A549 (cell line): ENCODE measurements at regions not wholly inside any gene's neighbourhood (a gene's known extent, or its start where the extent isn't known, plus 50 kb on each side); places are given as distances from the start of the nearest gene placed in this dataset.

Experiments used
- ATAC-seq, 2 experiments: fragments of 200-7000 bp in 1 of 2; fragments of >200 bp in 1 of 2; cut with Nextera tagmentation in 1 of 2; cut with Tn5 transposase in 1 of 2; 3 replicates each; pipeline versions ENCODE4 v1.8.0 to v1.9.1; 2018 to 2020; ENCODE audit warnings: mild to moderate bottlenecking in 1 of 2, moderate library complexity in 1 of 2
- CTCF ChIA-PET: fragments of 300-600 bp; sonication (Branson Sonifier 250); formaldehyde crosslinking; extraction: SDS; loops from one replicate; lab custom pipeline; 2021; ENCODE audit warnings: antibody characterized with exemption, inconsistent platforms; lab: Yijun Ruan, JAX
- POLR2A ChIA-PET: fragments of 350-600 bp; formaldehyde crosslinking; extraction: SDS; loops from one replicate; lab custom pipeline; 2021; ENCODE audit warnings: antibody characterized with exemption, inconsistent platforms; lab: Yijun Ruan, JAX
- DNase-seq, 2 experiments: peaks; one replicate each; pipeline versions ENCODE4 v3.0.0 to v3.0.0-alpha.2; 2011 to 2016; ENCODE audit warnings: low read depth in 1 of 2, low spot score in 1 of 2
- FAIRE-seq: peaks from 2 replicates; lab custom pipeline; 2011; peaks lifted over from hg19 to GRCh38; lab: Jason Lieb, UNC
- H3K27ac ChIP-seq, 2 experiments: fragments of >200 bp; sonication (Bioruptor Twin); formaldehyde crosslinking; 3 replicates each; pipeline ENCODE4 v1.5.1; 2016 to 2017
- H3K4me1 ChIP-seq: fragments of >200 bp; sonication (Bioruptor Twin); formaldehyde crosslinking; 3 replicates; pipeline ENCODE4 v1.6.1; 2016
- H3K4me2 ChIP-seq: fragments of >200 bp; sonication (Bioruptor Twin); formaldehyde crosslinking; 3 replicates; pipeline ENCODE4 v1.6.1; 2016
- H3K4me3 ChIP-seq: fragments of >200 bp; sonication (Bioruptor Twin); formaldehyde crosslinking; 3 replicates; pipeline ENCODE4 v1.5.1; 2016
- H3K9me3 ChIP-seq: fragments of >200 bp; sonication (Bioruptor Twin); formaldehyde crosslinking; 3 replicates; pipeline ENCODE4 v1.6.1; 2016
- CBX2 ChIP-seq: fragments of 200-600 bp; sonication (generic); IDR thresholded peaks from 2 replicates; pipeline ENCODE4 v1.6.1; 2016; ENCODE audit warnings: low read depth, mild to moderate bottlenecking, borderline replicate concordance
- CHD2 ChIP-seq: fragments of 150-350 bp; IDR thresholded peaks from 2 replicates; pipeline ENCODE4 v1.6.1; 2014; ENCODE audit warnings: low read length; ENCODE audit not compliant: partially characterized antibody
- EHF ChIP-seq: fragments of 250-450 bp; sonication (Bioruptor Pico); IDR thresholded peaks from 2 replicates; pipeline ENCODE4 v1.5.0; 2020; ENCODE audit warnings: mild to moderate bottlenecking
- EP300 ChIP-seq, 2 experiments: fragments of >200 bp; sonication (Bioruptor Twin); formaldehyde crosslinking; IDR thresholded peaks; 2 replicates in 1 of 2; 3 replicates in 1 of 2; pipeline ENCODE4 v1.6.1; 2016 to 2017
- FOXS1 ChIP-seq: fragments of 250-450 bp; sonication (Bioruptor Pico); IDR thresholded peaks from 2 replicates; pipeline ENCODE4 v1.5.0; 2020; ENCODE audit warnings: mild to moderate bottlenecking, moderate library complexity
- GATA3 ChIP-seq: IDR thresholded peaks from 2 replicates; pipeline ENCODE4 v1.6.1; 2012; ENCODE audit warnings: borderline replicate concordance
- HES2 ChIP-seq: fragments of >200 bp; sonication (Bioruptor Twin); formaldehyde crosslinking; IDR thresholded peaks from 2 replicates; pipeline ENCODE4 v1.6.1; 2016
- HOXA7 ChIP-seq: fragments of 250-450 bp; sonication (Bioruptor Pico); IDR thresholded peaks from 2 replicates; pipeline ENCODE4 v1.5.0; 2020; ENCODE audit warnings: mild to moderate bottlenecking, moderate library complexity
- HOXB5 ChIP-seq: fragments of 250-450 bp; sonication (Bioruptor Pico); IDR thresholded peaks from 2 replicates; pipeline ENCODE4 v1.5.0; 2020; ENCODE audit warnings: mild to moderate bottlenecking, moderate library complexity
- KDM1A ChIP-seq: fragments of 200-600 bp; sonication (generic); IDR thresholded peaks from 2 replicates; pipeline ENCODE4 v1.6.1; 2016; ENCODE audit warnings: low read depth, mild to moderate bottlenecking
- KDM5A ChIP-seq: fragments of 200-600 bp; sonication (generic); IDR thresholded peaks from 2 replicates; pipeline ENCODE4 v1.6.1; 2016; ENCODE audit warnings: antibody characterized with exemption, mild to moderate bottlenecking
- MAFK ChIP-seq: fragments of 450-650 bp; IDR thresholded peaks from 2 replicates; pipeline ENCODE4 v1.6.1; 2014; ENCODE audit not compliant: partially characterized antibody
- MAX ChIP-seq: IDR thresholded peaks from 2 replicates; pipeline ENCODE4 v1.6.1; 2012
- MAZ ChIP-seq: fragments of 150-350 bp; IDR thresholded peaks from 2 replicates; pipeline ENCODE4 v1.6.1; 2014; ENCODE audit warnings: antibody characterized with exemption, low read depth, low read length, borderline replicate concordance
- NFE2L2 ChIP-seq: fragments of 150-350 bp; conservative IDR thresholded peaks from 2 replicates; pipeline ENCODE4 v1.6.1; 2014; ENCODE audit warnings: low read length
- PBX3 ChIP-seq: IDR thresholded peaks from 2 replicates; pipeline ENCODE4 v1.6.1; 2012
- PHF8 ChIP-seq: fragments of 200-600 bp; sonication (generic); IDR thresholded peaks from 2 replicates; pipeline ENCODE4 v1.6.1; 2016; ENCODE audit warnings: low read depth, mild to moderate bottlenecking, antibody characterized with exemption, moderate library complexity, borderline replicate concordance
- POLR2A ChIP-seq: IDR thresholded peaks from 2 replicates; pipeline ENCODE4 v1.6.1; 2012; ENCODE audit warnings: mild to moderate bottlenecking, low read length
- POLR2AphosphoS2 ChIP-seq: conservative IDR thresholded peaks from 2 replicates; pipeline ENCODE4 v1.6.1; 2012; ENCODE audit warnings: low read length, improper control_type of control experiment, inconsistent platforms
- RAD21 ChIP-seq, 2 experiments: fragments of >200 bp in 1 of 2; sonication (Bioruptor Twin) in 1 of 2; formaldehyde crosslinking in 1 of 2; IDR thresholded peaks in 1 of 2; conservative IDR thresholded peaks in 1 of 2; 2 replicates in 1 of 2; 3 replicates in 1 of 2; pipeline ENCODE4 v1.6.1; 2012 to 2018; ENCODE audit warnings: inconsistent platforms in 1 of 2
- RARB ChIP-seq: fragments of 250-450 bp; sonication (Bioruptor Pico); IDR thresholded peaks from 2 replicates; pipeline ENCODE4 v1.8.0; 2021; ENCODE audit warnings: mild to moderate bottlenecking, moderate library complexity
- RCOR1 ChIP-seq: fragments of 150-350 bp; IDR thresholded peaks from 2 replicates; pipeline ENCODE4 v1.6.1; 2014; ENCODE audit warnings: antibody characterized with exemption, low read length, low read depth
- RFX5 ChIP-seq: fragments of 450-650 bp; IDR thresholded peaks from 2 replicates; pipeline ENCODE4 v1.7.1; 2014; ENCODE audit warnings: antibody characterized with exemption, mild to moderate bottlenecking, moderate library complexity
- SMC3 ChIP-seq: fragments of >200 bp; sonication (Bioruptor Twin); formaldehyde crosslinking; IDR thresholded peaks from 3 replicates; pipeline ENCODE4 v1.6.1; 2018; ENCODE audit warnings: inconsistent platforms
- SREBF2 ChIP-seq: fragments of 450-650 bp; IDR thresholded peaks from 2 replicates; pipeline ENCODE4 v1.6.1; 2014; ENCODE audit warnings: mild to moderate bottlenecking, moderate library complexity
- ZNF302 ChIP-seq: fragments of 250-450 bp; sonication (Bioruptor Pico); IDR thresholded peaks from 2 replicates; pipeline ENCODE4 v1.9.0; 2021; ENCODE audit warnings: inconsistent platforms, mild to moderate bottlenecking, moderate library complexity
- ZSCAN20 ChIP-seq: fragments of 250-450 bp; sonication (Bioruptor Pico); IDR thresholded peaks from 2 replicates; pipeline ENCODE4 v1.8.0; 2022; ENCODE audit warnings: mild to moderate bottlenecking, moderate library complexity
- WGBS: methylation state at CpG from one replicate; pipeline ENCODE4 v1.1.6; 2017; ENCODE audit errors: missing lambda C conversion rate; 5-methylcytosine and 5-hydroxymethylcytosine counted together
- TF ChIP-seq, protein P1 (sequence below): IDR thresholded peaks from 2 replicates; pipeline ENCODE4 v1.6.1; 2012; ENCODE audit warnings: low read depth, borderline replicate concordance
- TF ChIP-seq, protein P2 (sequence below): fragments of >200 bp; sonication (Bioruptor Twin); formaldehyde crosslinking; IDR thresholded peaks from 3 replicates; pipeline ENCODE4 v1.6.1; 2016

DNA sequence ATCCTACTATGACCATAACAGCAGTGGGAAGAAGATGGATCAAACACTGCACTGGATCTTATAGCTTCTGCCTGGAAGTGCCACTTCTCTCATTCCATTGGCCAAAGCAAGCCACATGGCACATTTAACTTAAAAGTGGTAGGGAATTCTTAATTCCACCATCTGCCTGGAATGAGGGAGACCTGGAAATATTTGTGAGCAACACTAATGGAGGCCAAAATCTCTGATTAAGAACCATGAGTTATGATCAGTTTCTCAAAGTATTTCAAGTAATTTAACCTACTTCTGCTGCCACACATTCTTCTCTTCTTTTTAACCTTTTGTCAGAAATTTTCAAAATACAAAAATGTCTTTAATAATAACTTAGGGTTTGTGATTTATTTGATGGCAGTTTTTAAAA is 154.0 kb upstream of the C1orf87 start:
- Histone ChIP-seq H3K27ac (no peak overlapping the region), H3K4me1 (no peaks in the 10 kb centered on the region), H3K4me3 (no peak overlapping the region), H3K9me3 (no peaks in the 10 kb centered on the region), H3K4me2 (no peak overlapping the region)
- DNase-seq (no peak), ATAC-seq (no peak), FAIRE-seq (no peak)
- POLR2A ChIA-PET, result no interaction called here
- CTCF ChIA-PET, result no interaction called here
- no peak for TF ChIP-seq FOXS1 (CRISPR knock-in tag)
- no peak for TF ChIP-seq POLR2A
- TF ChIP-seq MAZ, result no peak
- no peak for TF ChIP-seq ZNF302
- no peak for TF ChIP-seq GATA3

DNA sequence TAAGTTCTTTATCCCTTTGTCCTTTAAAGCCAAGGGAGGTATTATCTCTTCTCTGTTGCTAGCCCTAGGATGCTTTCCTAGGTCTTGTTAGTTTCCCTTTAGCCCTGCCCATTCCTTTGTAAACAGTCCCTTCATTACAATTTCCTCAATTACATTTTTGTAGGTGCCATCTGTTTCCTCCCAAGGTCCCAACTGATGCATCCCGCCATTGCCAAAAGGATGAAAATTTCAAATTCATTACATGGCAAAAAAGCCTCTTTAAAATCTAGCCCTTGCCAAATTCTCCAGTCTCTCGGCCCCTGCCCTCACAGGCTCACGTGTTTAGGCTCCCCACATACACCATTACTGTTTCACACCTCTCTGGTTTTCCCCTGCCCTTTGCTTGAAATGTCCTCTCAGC is 151.9 kb upstream of the C1orf87 start:
- CTCF ChIA-PET, result no interaction called here
- 9% methylated on average over 3 of the region's 3 CpGs for WGBS
- TF ChIP-seq HES2 (no peak), KDM1A (no peak), RAD21 (conservative IDR thresholded peaks at IDR 0.05 in 1 of 2, IDR thresholded peaks at IDR 0.05 in 1 of 2) (no peak)
- TF ChIP-seq, protein P1, sequence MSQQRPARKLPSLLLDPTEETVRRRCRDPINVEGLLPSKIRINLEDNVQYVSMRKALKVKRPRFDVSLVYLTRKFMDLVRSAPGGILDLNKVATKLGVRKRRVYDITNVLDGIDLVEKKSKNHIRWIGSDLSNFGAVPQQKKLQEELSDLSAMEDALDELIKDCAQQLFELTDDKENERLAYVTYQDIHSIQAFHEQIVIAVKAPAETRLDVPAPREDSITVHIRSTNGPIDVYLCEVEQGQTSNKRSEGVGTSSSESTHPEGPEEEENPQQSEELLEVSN, result no peak
- TF ChIP-seq, protein P2, sequence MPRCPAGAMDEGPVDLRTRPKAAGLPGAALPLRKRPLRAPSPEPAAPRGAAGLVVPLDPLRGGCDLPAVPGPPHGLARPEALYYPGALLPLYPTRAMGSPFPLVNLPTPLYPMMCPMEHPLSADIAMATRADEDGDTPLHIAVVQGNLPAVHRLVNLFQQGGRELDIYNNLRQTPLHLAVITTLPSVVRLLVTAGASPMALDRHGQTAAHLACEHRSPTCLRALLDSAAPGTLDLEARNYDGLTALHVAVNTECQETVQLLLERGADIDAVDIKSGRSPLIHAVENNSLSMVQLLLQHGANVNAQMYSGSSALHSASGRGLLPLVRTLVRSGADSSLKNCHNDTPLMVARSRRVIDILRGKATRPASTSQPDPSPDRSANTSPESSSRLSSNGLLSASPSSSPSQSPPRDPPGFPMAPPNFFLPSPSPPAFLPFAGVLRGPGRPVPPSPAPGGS, result no peak
- TF ChIP-seq, all 56 proteins: peak for 0
- Histone ChIP-seq H3K4me3 (no peak overlapping the region), H3K4me2 (no peak overlapping the region), H3K27ac (no peak overlapping the region), H3K4me1 (no peaks in the 10 kb centered on the region), H3K9me3 (no peaks in the 10 kb centered on the region)
- FAIRE-seq (no peak), ATAC-seq (no peak), DNase-seq (no peak)
- POLR2A ChIA-PET, result no interaction called here

DNA sequence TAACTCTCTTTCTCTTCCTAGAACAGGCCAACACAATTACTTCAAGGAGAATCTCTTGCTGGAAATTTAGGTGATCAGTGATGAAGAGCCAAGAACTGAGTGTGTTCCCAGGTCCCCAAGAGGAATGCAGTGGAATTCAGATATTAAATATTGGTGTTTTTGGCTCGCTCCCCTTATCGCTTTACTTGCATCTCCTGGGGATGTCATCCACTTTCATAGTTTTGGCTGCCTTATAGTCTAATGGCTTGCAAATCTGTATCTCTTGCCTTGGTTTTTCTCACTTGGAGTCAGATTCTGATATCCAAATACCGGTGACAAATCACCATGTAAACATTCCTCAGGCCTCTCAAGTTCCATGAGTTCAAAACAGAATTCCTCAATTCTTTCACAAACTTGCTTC is 151.0 kb upstream of the C1orf87 start:
- Histone ChIP-seq H3K4me3 (no peak overlapping the region), H3K4me2 (no peak overlapping the region), H3K27ac (no peak overlapping the region), H3K9me3 (no peaks in the 10 kb centered on the region), H3K4me1 (no peaks in the 10 kb centered on the region)
- DNase-seq (no peak), ATAC-seq (no peak), FAIRE-seq (no peak)
- CTCF ChIA-PET, result no interaction called here
- POLR2A ChIA-PET, result no interaction called here
- 57% methylated on average over 3 of the region's 3 CpGs for WGBS
- TF ChIP-seq EP300 (IDR thresholded peaks at IDR 0.05) (no peak), HOXA7 (no peak), KDM5A (no peak), POLR2AphosphoS2 (no peak), NFE2L2 (no peak), MAFK (no peak), GATA3 (no peak), RARB (CRISPR knock-in tag) (no peak), PHF8 (no peak), MAZ (no peak), RFX5 (no peak), CHD2 (no peak), SMC3 (no peak), ZSCAN20 (CRISPR knock-in tag) (no peak)

GRCh38 chr1:60223158-60223557 is 149.6 kb upstream of the C1orf87 start:
- CTCF ChIA-PET, result no interaction called here
- no peak for DNase-seq
- Histone ChIP-seq H3K4me2 (no peak overlapping the region), H3K9me3 (no peaks in the 10 kb centered on the region), H3K4me1 (no peaks in the 10 kb centered on the region), H3K27ac (no peak overlapping the region)
- FAIRE-seq, result no peak
- no peak for ATAC-seq
- TF ChIP-seq, protein P1, result no peak
- TF ChIP-seq FOXS1 (CRISPR knock-in tag) (no peak), RCOR1 (no peak), RARB (CRISPR knock-in tag) (no peak), HOXB5 (no peak), SMC3 (no peak), PHF8 (no peak), HES2 (no peak), SREBF2 (no peak), EHF (no peak), MAX (no peak), CBX2 (no peak), PBX3 (no peak)
- TF ChIP-seq, all 56 proteins: peak for 0
- no peak overlapping the region for H3K4me3 ChIP-seq
- POLR2A ChIA-PET, result no interaction called here
- 47% methylated on average over 5 of the region's 5 CpGs for WGBS
